IMR-90 (cell line): ENCODE measurements at regions not wholly inside any gene's neighbourhood (a gene's known extent, or its start where the extent isn't known, plus 50 kb on each side); places are given as distances from the start of the nearest gene placed in this dataset.

Experiments used
- BHLHE40 ChIP-seq: fragments of 150-350 bp; IDR thresholded peaks from 2 replicates; pipeline ENCODE4 v1.6.1; 2016; ENCODE audit warnings: mild to moderate bottlenecking, low read depth, low read length
- CHD1 ChIP-seq: IDR thresholded peaks from 2 replicates; pipeline ENCODE4 v1.6.1; 2012; ENCODE audit warnings: low read depth, low read length, improper control_type of control experiment
- ELK1 ChIP-seq: fragments of 150-350 bp; IDR thresholded peaks from 2 replicates; pipeline ENCODE4 v1.6.1; 2016; ENCODE audit warnings: low read depth, mild to moderate bottlenecking, low read length, moderate library complexity, borderline replicate concordance
- FOS ChIP-seq: fragments of 150-350 bp; IDR thresholded peaks from 2 replicates; pipeline ENCODE4 v1.6.1; 2016; ENCODE audit warnings: low read depth, low read length
- MXI1 ChIP-seq: IDR thresholded peaks from 2 replicates; pipeline ENCODE4 v1.6.1; 2012; ENCODE audit warnings: low read depth, mild to moderate bottlenecking, low read length, moderate library complexity, borderline replicate concordance
- NFE2L2 ChIP-seq: fragments of 150-350 bp; IDR thresholded peaks from 2 replicates; pipeline ENCODE4 v1.6.1; 2016; ENCODE audit warnings: low read depth, mild to moderate bottlenecking, low read length
- POLR2A ChIP-seq: IDR thresholded peaks from 2 replicates; pipeline ENCODE4 v1.6.1; 2012; ENCODE audit warnings: mild to moderate bottlenecking, low read depth, low read length
- RAD21 ChIP-seq: IDR thresholded peaks from 2 replicates; pipeline ENCODE4 v1.6.1; 2012; ENCODE audit warnings: low read length, improper control_type of control experiment
- RCOR1 ChIP-seq: IDR thresholded peaks from 2 replicates; pipeline ENCODE4 v1.6.1; 2012; ENCODE audit warnings: mild to moderate bottlenecking, low read length, improper control_type of control experiment; ENCODE audit not compliant: insufficient replicate concordance
- RFX5 ChIP-seq: IDR thresholded peaks from 2 replicates; pipeline ENCODE4 v1.8.0; 2012; ENCODE audit warnings: low read depth, mild to moderate bottlenecking, low read length, moderate library complexity
- SMC3 ChIP-seq: fragments of 150-350 bp; IDR thresholded peaks from 2 replicates; pipeline ENCODE4 v1.6.1; 2016; ENCODE audit warnings: low read depth, mild to moderate bottlenecking, antibody characterized with exemption, low read length, moderate library complexity
- TF ChIP-seq, protein P1 (sequence below): conservative IDR thresholded peaks from 2 replicates; pipeline ENCODE4 v1.5.1; 2012; ENCODE audit warnings: mild to moderate bottlenecking, low read depth, low read length, improper control_type of control experiment
- TF ChIP-seq, protein P2 (sequence below): fragments of 150-350 bp; IDR thresholded peaks from 2 replicates; pipeline ENCODE4 v1.6.1; 2017; ENCODE audit warnings: mild to moderate bottlenecking, antibody characterized with exemption, low read length, low read depth

GRCh38 chr14:56903304-56903969, 93.2 kb upstream of the OTX2 start:
- TF ChIP-seq FOS (no peak), MXI1 (no peak), RAD21 (no peak), POLR2A (no peak), RFX5 (no peak), ELK1 (no peak), NFE2L2 (no peak), SMC3 (no peak), CHD1 (no peak), RCOR1 (no peak), BHLHE40 (no peak)
- TF ChIP-seq, protein P1, sequence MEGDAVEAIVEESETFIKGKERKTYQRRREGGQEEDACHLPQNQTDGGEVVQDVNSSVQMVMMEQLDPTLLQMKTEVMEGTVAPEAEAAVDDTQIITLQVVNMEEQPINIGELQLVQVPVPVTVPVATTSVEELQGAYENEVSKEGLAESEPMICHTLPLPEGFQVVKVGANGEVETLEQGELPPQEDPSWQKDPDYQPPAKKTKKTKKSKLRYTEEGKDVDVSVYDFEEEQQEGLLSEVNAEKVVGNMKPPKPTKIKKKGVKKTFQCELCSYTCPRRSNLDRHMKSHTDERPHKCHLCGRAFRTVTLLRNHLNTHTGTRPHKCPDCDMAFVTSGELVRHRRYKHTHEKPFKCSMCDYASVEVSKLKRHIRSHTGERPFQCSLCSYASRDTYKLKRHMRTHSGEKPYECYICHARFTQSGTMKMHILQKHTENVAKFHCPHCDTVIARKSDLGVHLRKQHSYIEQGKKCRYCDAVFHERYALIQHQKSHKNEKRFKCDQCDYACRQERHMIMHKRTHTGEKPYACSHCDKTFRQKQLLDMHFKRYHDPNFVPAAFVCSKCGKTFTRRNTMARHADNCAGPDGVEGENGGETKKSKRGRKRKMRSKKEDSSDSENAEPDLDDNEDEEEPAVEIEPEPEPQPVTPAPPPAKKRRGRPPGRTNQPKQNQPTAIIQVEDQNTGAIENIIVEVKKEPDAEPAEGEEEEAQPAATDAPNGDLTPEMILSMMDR = no peak
- TF ChIP-seq, protein P2, sequence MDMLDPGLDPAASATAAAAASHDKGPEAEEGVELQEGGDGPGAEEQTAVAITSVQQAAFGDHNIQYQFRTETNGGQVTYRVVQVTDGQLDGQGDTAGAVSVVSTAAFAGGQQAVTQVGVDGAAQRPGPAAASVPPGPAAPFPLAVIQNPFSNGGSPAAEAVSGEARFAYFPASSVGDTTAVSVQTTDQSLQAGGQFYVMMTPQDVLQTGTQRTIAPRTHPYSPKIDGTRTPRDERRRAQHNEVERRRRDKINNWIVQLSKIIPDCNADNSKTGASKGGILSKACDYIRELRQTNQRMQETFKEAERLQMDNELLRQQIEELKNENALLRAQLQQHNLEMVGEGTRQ = no peak
